Stomach (tissue), 8 donors: ENCODE measurements at regions not wholly inside any gene's neighbourhood (a gene's known extent, or its start where the extent isn't known, plus 50 kb on each side); places are given as distances from the start of the nearest gene placed in this dataset.

Source experiments
- DNase-seq, 2 donors: peaks; one replicate each; pipeline versions ENCODE4 v3.0.0 to v3.0.0-alpha.2; 2013 to 2019
- H3K27ac ChIP-seq, 5 donors: fragments of 200-600 bp in 4 of 5; sonication (generic) in 4 of 5; one replicate each; pipeline ENCODE4 v1.5.1; 2013 to 2019; ENCODE audit warnings: mild to moderate bottlenecking in 1 of 5, moderate library complexity in 1 of 5
- H3K27me3 ChIP-seq, 3 donors: fragments of 200-600 bp; sonication (generic); one replicate each; pipeline ENCODE4 v1.5.1; 2017 to 2019; ENCODE audit warnings: mixed run types in 1 of 3
- H3K36me3 ChIP-seq, 4 donors: fragments of 200-600 bp; sonication (generic); 1 replicate in 3 of 4; 2 replicates in 1 of 4; pipeline ENCODE4 v1.5.1; 2016 to 2019
- H3K4me1 ChIP-seq, 4 donors: fragments of 200-600 bp; sonication (generic); one replicate each; pipeline ENCODE4 v1.5.1; 2016 to 2019
- H3K4me3 ChIP-seq, 4 donors: fragments of 200-600 bp; sonication (generic) in 3 of 4; one replicate each; pipeline ENCODE4 v1.5.1; 2016 to 2019; ENCODE audit warnings: mild to moderate bottlenecking in 1 of 4
- H3K9me3 ChIP-seq, 4 donors: fragments of 200-600 bp; sonication (generic); one replicate each; pipeline ENCODE4 v1.5.1; 2016 to 2019
- EP300 ChIP-seq: sonication (generic); formaldehyde crosslinking; IDR thresholded peaks from one replicate; pipeline ENCODE4 v1.6.1; 2017; ENCODE audit warnings: antibody characterized with exemption
- POLR2A ChIP-seq, 4 donors: fragments of 450-650 bp; IDR thresholded peaks; one replicate each; pipeline ENCODE4 v1.6.1; 2016; ENCODE audit warnings: antibody characterized with exemption in 4 of 4, control low read depth in 2 of 4, mild to moderate bottlenecking in 1 of 4, moderate library complexity in 1 of 4
- POLR2AphosphoS5 ChIP-seq, 3 donors: sonication (generic); formaldehyde crosslinking; IDR thresholded peaks; one replicate each; pipeline ENCODE4 v1.6.1; 2016; ENCODE audit warnings: antibody characterized with exemption in 3 of 3
- WGBS, 5 donors: extraction: QIAGEN DNeasy Blood & Tissue Kit in 3 of 5; methylation state at CpG; one replicate each; pipeline versions ENCODE4 v1.1.5 to v1.1.7; 2013 to 2018; 5-methylcytosine and 5-hydroxymethylcytosine counted together
- intact Hi-C: fragments of 100-400 bp; cut with DNase I; formaldehyde crosslinking; loops from one replicate; pipeline ENCODE4 v1.15.1; 2023; ENCODE audit warnings: low total_unique reads
- TF ChIP-seq, protein P1 (sequence below), 7 experiments: fragments of 450-650 bp in 4 of 7; fragments of 200-600 bp in 3 of 7; sonication (generic) in 3 of 7; IDR thresholded peaks; one replicate each; pipeline ENCODE4 v1.5.1; 2016 to 2019; ENCODE audit warnings: antibody characterized with exemption in 7 of 7, control low read depth in 2 of 7, mild to moderate bottlenecking in 1 of 7
- donor health status: healthy with polysubstance abuse.
- donor health status: Bipolar disorder and iron deficiency.
- donor health status: healthy.

DNA sequence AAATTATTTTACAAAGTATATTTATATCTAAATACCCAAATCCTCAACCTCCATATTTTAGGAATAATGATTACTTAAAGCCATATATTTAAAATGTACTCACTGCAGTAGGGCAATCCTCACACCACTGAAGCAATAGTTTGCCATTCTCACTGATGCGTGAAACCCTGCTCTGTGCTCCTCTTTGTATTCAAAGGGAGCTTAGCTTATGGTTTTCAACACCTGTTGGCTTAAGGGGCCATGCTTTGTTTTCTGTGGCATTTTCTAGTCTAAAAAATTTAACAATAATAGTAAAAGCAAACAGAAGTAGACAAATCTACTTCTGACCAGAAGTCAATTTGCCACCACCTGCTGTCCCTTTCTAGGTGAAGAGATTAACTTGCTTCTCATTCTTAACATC, 294.6 kb downstream of the FLRT2 start:
- no peaks in the 10 kb centered on the region for H3K4me1 ChIP-seq
- DNase-seq, result no peak
- intact Hi-C loops, result no loop called here
- H3K9me3 ChIP-seq, result peaks cover 0 to under 1% (median 0%) of the 10 kb centered on the region in 4 donors
- H3K27me3 ChIP-seq, result no peaks in the 10 kb centered on the region
- TF ChIP-seq EP300 (no peak), POLR2A (IDR thresholded peaks at IDR 0.05) (no peak), POLR2AphosphoS5 (IDR thresholded peaks at IDR 0.05) (no peak)
- TF ChIP-seq, protein P1, sequence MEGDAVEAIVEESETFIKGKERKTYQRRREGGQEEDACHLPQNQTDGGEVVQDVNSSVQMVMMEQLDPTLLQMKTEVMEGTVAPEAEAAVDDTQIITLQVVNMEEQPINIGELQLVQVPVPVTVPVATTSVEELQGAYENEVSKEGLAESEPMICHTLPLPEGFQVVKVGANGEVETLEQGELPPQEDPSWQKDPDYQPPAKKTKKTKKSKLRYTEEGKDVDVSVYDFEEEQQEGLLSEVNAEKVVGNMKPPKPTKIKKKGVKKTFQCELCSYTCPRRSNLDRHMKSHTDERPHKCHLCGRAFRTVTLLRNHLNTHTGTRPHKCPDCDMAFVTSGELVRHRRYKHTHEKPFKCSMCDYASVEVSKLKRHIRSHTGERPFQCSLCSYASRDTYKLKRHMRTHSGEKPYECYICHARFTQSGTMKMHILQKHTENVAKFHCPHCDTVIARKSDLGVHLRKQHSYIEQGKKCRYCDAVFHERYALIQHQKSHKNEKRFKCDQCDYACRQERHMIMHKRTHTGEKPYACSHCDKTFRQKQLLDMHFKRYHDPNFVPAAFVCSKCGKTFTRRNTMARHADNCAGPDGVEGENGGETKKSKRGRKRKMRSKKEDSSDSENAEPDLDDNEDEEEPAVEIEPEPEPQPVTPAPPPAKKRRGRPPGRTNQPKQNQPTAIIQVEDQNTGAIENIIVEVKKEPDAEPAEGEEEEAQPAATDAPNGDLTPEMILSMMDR (IDR thresholded peaks at IDR 0.05), result no peak
- H3K36me3 ChIP-seq, result no peaks in the 10 kb centered on the region
- 77 to 96% (median 87%) methylated on average over 1 of the region's 1 CpG for WGBS, 5 donors
- H3K27ac ChIP-seq, result no peak overlapping the region
- H3K4me3 ChIP-seq, result no peak overlapping the region

DNA sequence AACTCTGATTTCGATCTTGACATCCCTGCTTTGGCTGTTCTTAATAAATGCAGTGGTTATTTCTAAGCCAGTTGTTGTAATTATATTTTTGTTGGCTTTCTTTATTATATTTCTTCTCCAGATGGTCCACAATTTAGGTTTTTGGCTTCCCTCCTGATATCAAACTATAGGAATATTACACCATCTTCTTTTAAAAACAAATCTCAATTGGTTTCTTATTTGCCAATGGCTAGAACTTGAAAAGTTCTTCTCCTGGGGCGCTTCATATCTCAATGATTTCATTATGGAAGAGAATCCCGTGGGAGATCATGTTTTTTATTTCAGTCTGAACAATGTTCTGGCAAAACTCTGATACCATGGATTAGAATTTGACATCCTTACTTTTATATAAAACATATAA, 292.3 kb downstream of the FLRT2 start:
- H3K4me3 ChIP-seq, result no peak overlapping the region
- no peaks in the 10 kb centered on the region for H3K36me3 ChIP-seq
- DNase-seq, result no peak
- H3K27ac ChIP-seq, result no peak overlapping the region
- WGBS, 5 donors, result 75 to 85% (median 82%) methylated on average over 3 of the region's 3 CpGs
- H3K27me3 ChIP-seq, result no peaks in the 10 kb centered on the region
- TF ChIP-seq, protein P1 (IDR thresholded peaks at IDR 0.05), result no peak
- TF ChIP-seq POLR2AphosphoS5 (IDR thresholded peaks at IDR 0.05), result no peak
- no peak for TF ChIP-seq POLR2A (IDR thresholded peaks at IDR 0.05)
- TF ChIP-seq EP300, result no peak
- intact Hi-C loops, result no loop called here
- no peaks in the 10 kb centered on the region for H3K4me1 ChIP-seq
- H3K9me3 ChIP-seq, result no peaks in the 10 kb centered on the region

DNA sequence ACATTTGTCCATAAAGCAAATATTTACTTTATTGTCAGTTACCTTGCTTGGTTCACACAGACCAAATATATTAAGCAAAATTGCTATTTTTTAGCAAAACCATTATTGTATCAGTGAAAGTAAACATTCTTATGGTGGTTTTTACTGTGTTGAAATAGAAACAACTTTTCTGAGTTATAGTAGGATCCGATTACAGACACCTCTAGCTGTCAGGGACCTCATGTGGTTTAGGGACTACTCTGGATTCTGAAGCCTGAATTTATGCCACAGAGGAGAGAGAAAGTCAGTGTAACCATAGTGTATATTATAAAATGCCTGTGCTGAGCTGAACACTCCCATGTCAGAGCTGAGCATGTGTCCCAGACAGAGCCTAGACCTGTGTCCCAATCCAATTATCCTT, 287.5 kb downstream of the FLRT2 start:
- Histone ChIP-seq H3K9me3 (no peaks in the 10 kb centered on the region), H3K27ac (no peak overlapping the region), H3K36me3 (no peaks in the 10 kb centered on the region), H3K4me1 (no peaks in the 10 kb centered on the region), H3K4me3 (no peak overlapping the region), H3K27me3 (no peaks in the 10 kb centered on the region)
- DNase-seq, result no peak
- no peak for TF ChIP-seq POLR2AphosphoS5 (IDR thresholded peaks at IDR 0.05)
- no peak for TF ChIP-seq EP300
- TF ChIP-seq, protein P1 (IDR thresholded peaks at IDR 0.05), result no peak
- TF ChIP-seq POLR2A (IDR thresholded peaks at IDR 0.05), result no peak
- intact Hi-C loops, result no loop called here
- WGBS, 5 donors, result 43 to 63% (median 61%) methylated on average over 1 of the region's 1 CpG

DNA sequence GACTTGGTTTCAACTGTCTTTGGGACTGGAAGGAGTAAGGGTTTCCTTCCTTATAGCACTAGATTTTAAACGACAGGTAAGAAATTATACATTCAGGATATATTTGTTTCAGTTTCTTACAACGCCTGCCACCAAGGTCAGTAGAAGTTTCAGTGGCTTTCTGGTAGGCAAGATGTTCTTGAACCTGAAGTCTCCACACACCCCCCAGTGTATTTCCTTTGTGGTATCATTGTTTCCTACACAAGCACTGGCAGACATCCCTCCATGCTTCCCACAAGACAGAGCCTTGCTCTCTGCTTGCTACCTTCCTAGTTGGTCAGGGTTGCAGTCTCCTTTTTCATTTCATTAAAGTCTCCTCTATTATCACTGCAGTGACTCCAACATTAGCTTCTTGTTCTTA, 283.1 kb downstream of the FLRT2 start:
- Histone ChIP-seq H3K36me3 (no peaks in the 10 kb centered on the region), H3K27me3 (no peaks in the 10 kb centered on the region), H3K9me3 (no peaks in the 10 kb centered on the region), H3K4me1 (no peaks in the 10 kb centered on the region), H3K4me3 (no peak overlapping the region), H3K27ac (no peak overlapping the region)
- 61 to 80% (median 63%) methylated on average over 2 of the region's 2 CpGs for WGBS, 5 donors
- no peak for TF ChIP-seq EP300
- TF ChIP-seq, protein P1 (IDR thresholded peaks at IDR 0.05), result no peak
- intact Hi-C loops, result no loop called here
- no peak for DNase-seq
